Panc1 (cell line): ENCODE measurements at regions not wholly inside any gene's neighbourhood (a gene's known extent, or its start where the extent isn't known, plus 50 kb on each side); places are given as distances from the start of the nearest gene placed in this dataset.

Source experiments
- POLR2AphosphoS5 ChIP-seq: IDR thresholded peaks from 2 replicates; pipeline ENCODE4 v1.6.1; 2012; ENCODE audit warnings: mild to moderate bottlenecking, low read depth, low read length, moderate library complexity
- TCF7L2 ChIP-seq: IDR thresholded peaks from 2 replicates; pipeline ENCODE4 v1.6.1; 2011; ENCODE audit warnings: mild to moderate bottlenecking, low read depth, low read length, inconsistent platforms
- TF ChIP-seq, protein P1 (sequence below): fragments of 450-650 bp; IDR thresholded peaks from 2 replicates; pipeline ENCODE4 v1.5.1; 2017; ENCODE audit warnings: mild to moderate bottlenecking
- TF ChIP-seq, protein P2 (sequence below), 2 experiments: IDR thresholded peaks; 2 replicates each; pipeline ENCODE4 v1.6.1; 2011 to 2012; ENCODE audit warnings: low read depth in 2 of 2, control low read depth in 1 of 2, low read length in 1 of 2, mild to moderate bottlenecking in 1 of 2, moderate library complexity in 1 of 2; ENCODE audit not compliant: insufficient read depth in 1 of 2

DNA sequence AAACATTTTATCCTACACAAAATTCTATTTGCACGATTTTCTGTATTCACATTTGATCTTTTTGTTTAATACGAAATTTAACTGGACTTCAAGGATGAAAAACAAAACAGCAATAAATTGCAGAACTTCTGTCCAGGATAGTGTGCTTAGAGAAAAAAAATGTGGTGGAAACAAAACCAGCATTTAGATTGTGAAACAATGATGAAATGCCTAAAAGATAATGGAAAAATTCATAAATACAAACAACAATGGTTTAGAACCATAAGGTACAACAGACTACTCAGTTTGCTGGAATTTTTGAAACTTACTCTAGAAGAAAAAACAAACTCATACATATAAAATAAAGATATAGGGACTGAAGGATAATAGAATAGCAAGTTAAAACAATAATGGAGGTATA lies 234.0 kb downstream of the BCHE start:
- no peak for TF ChIP-seq POLR2AphosphoS5
- TF ChIP-seq, protein P1, sequence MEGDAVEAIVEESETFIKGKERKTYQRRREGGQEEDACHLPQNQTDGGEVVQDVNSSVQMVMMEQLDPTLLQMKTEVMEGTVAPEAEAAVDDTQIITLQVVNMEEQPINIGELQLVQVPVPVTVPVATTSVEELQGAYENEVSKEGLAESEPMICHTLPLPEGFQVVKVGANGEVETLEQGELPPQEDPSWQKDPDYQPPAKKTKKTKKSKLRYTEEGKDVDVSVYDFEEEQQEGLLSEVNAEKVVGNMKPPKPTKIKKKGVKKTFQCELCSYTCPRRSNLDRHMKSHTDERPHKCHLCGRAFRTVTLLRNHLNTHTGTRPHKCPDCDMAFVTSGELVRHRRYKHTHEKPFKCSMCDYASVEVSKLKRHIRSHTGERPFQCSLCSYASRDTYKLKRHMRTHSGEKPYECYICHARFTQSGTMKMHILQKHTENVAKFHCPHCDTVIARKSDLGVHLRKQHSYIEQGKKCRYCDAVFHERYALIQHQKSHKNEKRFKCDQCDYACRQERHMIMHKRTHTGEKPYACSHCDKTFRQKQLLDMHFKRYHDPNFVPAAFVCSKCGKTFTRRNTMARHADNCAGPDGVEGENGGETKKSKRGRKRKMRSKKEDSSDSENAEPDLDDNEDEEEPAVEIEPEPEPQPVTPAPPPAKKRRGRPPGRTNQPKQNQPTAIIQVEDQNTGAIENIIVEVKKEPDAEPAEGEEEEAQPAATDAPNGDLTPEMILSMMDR: no peak
- TF ChIP-seq, protein P2, sequence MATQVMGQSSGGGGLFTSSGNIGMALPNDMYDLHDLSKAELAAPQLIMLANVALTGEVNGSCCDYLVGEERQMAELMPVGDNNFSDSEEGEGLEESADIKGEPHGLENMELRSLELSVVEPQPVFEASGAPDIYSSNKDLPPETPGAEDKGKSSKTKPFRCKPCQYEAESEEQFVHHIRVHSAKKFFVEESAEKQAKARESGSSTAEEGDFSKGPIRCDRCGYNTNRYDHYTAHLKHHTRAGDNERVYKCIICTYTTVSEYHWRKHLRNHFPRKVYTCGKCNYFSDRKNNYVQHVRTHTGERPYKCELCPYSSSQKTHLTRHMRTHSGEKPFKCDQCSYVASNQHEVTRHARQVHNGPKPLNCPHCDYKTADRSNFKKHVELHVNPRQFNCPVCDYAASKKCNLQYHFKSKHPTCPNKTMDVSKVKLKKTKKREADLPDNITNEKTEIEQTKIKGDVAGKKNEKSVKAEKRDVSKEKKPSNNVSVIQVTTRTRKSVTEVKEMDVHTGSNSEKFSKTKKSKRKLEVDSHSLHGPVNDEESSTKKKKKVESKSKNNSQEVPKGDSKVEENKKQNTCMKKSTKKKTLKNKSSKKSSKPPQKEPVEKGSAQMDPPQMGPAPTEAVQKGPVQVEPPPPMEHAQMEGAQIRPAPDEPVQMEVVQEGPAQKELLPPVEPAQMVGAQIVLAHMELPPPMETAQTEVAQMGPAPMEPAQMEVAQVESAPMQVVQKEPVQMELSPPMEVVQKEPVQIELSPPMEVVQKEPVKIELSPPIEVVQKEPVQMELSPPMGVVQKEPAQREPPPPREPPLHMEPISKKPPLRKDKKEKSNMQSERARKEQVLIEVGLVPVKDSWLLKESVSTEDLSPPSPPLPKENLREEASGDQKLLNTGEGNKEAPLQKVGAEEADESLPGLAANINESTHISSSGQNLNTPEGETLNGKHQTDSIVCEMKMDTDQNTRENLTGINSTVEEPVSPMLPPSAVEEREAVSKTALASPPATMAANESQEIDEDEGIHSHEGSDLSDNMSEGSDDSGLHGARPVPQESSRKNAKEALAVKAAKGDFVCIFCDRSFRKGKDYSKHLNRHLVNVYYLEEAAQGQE (IDR thresholded peaks at IDR 0.05; ENCODE audit: insufficient read depth in 1 of 2, low read depth in 2 of 2, low read length in 1 of 2): no peak
- TF ChIP-seq TCF7L2: no peak
